WTC11 (cell line): ENCODE measurements at regions not wholly inside any gene's neighbourhood (a gene's known extent, or its start where the extent isn't known, plus 50 kb on each side); places are given as distances from the start of the nearest gene placed in this dataset.

ENCODE experiments used
- CBFB ChIP-seq: sonication (generic); formaldehyde crosslinking; IDR thresholded peaks from 2 replicates; pipeline ENCODE4 v1.8.1; 2022; ENCODE audit warnings: mild to moderate bottlenecking, low read depth, missing genetic modification reagents
- FOXK1 ChIP-seq: sonication (generic); formaldehyde crosslinking; IDR thresholded peaks from 2 replicates; pipeline ENCODE4 v1.8.0; 2022; ENCODE audit warnings: mild to moderate bottlenecking, moderate library complexity, missing genetic modification reagents
- JUN ChIP-seq: sonication (generic); formaldehyde crosslinking; IDR thresholded peaks from 2 replicates; pipeline ENCODE4 v1.8.0; 2023; ENCODE audit warnings: mild to moderate bottlenecking, missing genetic modification reagents
- KAT7 ChIP-seq: sonication (generic); formaldehyde crosslinking; IDR thresholded peaks from 2 replicates; pipeline ENCODE4 v1.8.1; 2023; ENCODE audit warnings: missing genetic modification reagents, mild to moderate bottlenecking, borderline replicate concordance
- MYBL2 ChIP-seq: sonication (generic); formaldehyde crosslinking; IDR thresholded peaks from 2 replicates; pipeline ENCODE4 v1.8.1; 2023; ENCODE audit warnings: mild to moderate bottlenecking, moderate library complexity, missing genetic modification reagents
- SMAD4 ChIP-seq: sonication (generic); formaldehyde crosslinking; IDR thresholded peaks from 2 replicates; pipeline ENCODE4 v1.8.0; 2022; ENCODE audit warnings: mild to moderate bottlenecking, missing genetic modification reagents
- SOX15 ChIP-seq: fragments of 250-450 bp; sonication (Bioruptor Pico); IDR thresholded peaks from 2 replicates; pipeline ENCODE4 v1.9.0; 2021; ENCODE audit warnings: mild to moderate bottlenecking
- ZNF121 ChIP-seq: sonication (generic); formaldehyde crosslinking; IDR thresholded peaks from 2 replicates; pipeline ENCODE4 v1.8.0; 2023; ENCODE audit warnings: missing genetic modification reagents
- TF ChIP-seq, protein P1 (sequence below): fragments of 200-600 bp; IDR thresholded peaks from 2 replicates; pipeline ENCODE4 v1.8.0; 2022; ENCODE audit warnings: antibody characterized with exemption
- TF ChIP-seq, protein P2 (sequence below): sonication (generic); formaldehyde crosslinking; IDR thresholded peaks from 2 replicates; pipeline ENCODE4 v1.8.1; 2023; ENCODE audit warnings: mild to moderate bottlenecking, missing genetic modification reagents
- TF ChIP-seq, protein P3 (sequence below): sonication (generic); formaldehyde crosslinking; IDR thresholded peaks from 2 replicates; pipeline ENCODE4 v1.8.1; 2023; ENCODE audit warnings: mild to moderate bottlenecking, missing genetic modification reagents, borderline replicate concordance
- TF ChIP-seq, protein P4 (sequence below): sonication (generic); formaldehyde crosslinking; IDR thresholded peaks from 2 replicates; pipeline ENCODE4 v1.8.0; 2022; ENCODE audit warnings: mild to moderate bottlenecking, missing genetic modification reagents
- TF ChIP-seq, protein P5 (sequence below): sonication (generic); formaldehyde crosslinking; IDR thresholded peaks from 2 replicates; pipeline ENCODE4 v1.8.1; 2023; ENCODE audit warnings: mild to moderate bottlenecking, missing genetic modification reagents, moderate library complexity
- TF ChIP-seq, protein P6 (sequence below): sonication (generic); formaldehyde crosslinking; IDR thresholded peaks from 2 replicates; pipeline ENCODE4 v1.8.1; 2023; ENCODE audit warnings: mild to moderate bottlenecking, missing genetic modification reagents, moderate library complexity

DNA sequence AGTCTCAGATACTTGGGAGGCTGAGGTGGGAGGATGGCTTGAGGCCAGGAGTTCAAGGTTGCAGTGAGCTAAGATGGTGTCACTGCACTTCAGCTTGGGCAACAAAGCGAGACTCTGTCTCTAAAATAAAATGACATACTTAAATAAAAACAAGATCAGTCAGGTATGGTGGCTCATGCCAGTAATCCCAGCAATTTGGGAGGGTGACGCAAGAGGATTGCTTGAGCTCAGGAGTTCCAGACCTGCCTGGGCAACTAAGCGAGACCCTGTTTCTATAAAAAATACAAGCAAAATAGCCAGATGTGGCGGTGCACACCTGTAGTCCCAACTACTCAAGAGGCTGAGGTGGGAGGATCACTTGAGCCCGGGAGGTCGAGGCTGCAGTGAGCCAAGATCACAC, 149.6 kb downstream of the ZFP64 start:
- TF ChIP-seq, protein P1, sequence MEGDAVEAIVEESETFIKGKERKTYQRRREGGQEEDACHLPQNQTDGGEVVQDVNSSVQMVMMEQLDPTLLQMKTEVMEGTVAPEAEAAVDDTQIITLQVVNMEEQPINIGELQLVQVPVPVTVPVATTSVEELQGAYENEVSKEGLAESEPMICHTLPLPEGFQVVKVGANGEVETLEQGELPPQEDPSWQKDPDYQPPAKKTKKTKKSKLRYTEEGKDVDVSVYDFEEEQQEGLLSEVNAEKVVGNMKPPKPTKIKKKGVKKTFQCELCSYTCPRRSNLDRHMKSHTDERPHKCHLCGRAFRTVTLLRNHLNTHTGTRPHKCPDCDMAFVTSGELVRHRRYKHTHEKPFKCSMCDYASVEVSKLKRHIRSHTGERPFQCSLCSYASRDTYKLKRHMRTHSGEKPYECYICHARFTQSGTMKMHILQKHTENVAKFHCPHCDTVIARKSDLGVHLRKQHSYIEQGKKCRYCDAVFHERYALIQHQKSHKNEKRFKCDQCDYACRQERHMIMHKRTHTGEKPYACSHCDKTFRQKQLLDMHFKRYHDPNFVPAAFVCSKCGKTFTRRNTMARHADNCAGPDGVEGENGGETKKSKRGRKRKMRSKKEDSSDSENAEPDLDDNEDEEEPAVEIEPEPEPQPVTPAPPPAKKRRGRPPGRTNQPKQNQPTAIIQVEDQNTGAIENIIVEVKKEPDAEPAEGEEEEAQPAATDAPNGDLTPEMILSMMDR, result no peak
- TF ChIP-seq, protein P2, sequence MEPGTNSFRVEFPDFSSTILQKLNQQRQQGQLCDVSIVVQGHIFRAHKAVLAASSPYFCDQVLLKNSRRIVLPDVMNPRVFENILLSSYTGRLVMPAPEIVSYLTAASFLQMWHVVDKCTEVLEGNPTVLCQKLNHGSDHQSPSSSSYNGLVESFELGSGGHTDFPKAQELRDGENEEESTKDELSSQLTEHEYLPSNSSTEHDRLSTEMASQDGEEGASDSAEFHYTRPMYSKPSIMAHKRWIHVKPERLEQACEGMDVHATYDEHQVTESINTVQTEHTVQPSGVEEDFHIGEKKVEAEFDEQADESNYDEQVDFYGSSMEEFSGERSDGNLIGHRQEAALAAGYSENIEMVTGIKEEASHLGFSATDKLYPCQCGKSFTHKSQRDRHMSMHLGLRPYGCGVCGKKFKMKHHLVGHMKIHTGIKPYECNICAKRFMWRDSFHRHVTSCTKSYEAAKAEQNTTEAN, result no peak
- TF ChIP-seq, protein P3, sequence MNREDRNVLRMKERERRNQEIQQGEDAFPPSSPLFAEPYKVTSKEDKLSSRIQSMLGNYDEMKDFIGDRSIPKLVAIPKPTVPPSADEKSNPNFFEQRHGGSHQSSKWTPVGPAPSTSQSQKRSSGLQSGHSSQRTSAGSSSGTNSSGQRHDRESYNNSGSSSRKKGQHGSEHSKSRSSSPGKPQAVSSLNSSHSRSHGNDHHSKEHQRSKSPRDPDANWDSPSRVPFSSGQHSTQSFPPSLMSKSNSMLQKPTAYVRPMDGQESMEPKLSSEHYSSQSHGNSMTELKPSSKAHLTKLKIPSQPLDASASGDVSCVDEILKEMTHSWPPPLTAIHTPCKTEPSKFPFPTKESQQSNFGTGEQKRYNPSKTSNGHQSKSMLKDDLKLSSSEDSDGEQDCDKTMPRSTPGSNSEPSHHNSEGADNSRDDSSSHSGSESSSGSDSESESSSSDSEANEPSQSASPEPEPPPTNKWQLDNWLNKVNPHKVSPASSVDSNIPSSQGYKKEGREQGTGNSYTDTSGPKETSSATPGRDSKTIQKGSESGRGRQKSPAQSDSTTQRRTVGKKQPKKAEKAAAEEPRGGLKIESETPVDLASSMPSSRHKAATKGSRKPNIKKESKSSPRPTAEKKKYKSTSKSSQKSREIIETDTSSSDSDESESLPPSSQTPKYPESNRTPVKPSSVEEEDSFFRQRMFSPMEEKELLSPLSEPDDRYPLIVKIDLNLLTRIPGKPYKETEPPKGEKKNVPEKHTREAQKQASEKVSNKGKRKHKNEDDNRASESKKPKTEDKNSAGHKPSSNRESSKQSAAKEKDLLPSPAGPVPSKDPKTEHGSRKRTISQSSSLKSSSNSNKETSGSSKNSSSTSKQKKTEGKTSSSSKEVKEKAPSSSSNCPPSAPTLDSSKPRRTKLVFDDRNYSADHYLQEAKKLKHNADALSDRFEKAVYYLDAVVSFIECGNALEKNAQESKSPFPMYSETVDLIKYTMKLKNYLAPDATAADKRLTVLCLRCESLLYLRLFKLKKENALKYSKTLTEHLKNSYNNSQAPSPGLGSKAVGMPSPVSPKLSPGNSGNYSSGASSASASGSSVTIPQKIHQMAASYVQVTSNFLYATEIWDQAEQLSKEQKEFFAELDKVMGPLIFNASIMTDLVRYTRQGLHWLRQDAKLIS, result no peak
- TF ChIP-seq KAT7 (CRISPR knock-in tag) (no peak), ZNF121 (CRISPR knock-in tag) (no peak), CBFB (CRISPR knock-in tag) (no peak), SOX15 (CRISPR knock-in tag) (no peak), SMAD4 (CRISPR knock-in tag) (no peak), FOXK1 (CRISPR knock-in tag) (no peak), JUN (no peak), MYBL2 (CRISPR knock-in tag) (no peak)
- TF ChIP-seq, protein P4, sequence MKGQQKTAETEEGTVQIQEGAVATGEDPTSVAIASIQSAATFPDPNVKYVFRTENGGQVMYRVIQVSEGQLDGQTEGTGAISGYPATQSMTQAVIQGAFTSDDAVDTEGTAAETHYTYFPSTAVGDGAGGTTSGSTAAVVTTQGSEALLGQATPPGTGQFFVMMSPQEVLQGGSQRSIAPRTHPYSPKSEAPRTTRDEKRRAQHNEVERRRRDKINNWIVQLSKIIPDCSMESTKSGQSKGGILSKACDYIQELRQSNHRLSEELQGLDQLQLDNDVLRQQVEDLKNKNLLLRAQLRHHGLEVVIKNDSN (CRISPR knock-in tag), result no peak
- TF ChIP-seq, protein P5, sequence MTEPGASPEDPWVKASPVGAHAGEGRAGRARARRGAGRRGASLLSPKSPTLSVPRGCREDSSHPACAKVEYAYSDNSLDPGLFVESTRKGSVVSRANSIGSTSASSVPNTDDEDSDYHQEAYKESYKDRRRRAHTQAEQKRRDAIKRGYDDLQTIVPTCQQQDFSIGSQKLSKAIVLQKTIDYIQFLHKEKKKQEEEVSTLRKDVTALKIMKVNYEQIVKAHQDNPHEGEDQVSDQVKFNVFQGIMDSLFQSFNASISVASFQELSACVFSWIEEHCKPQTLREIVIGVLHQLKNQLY, result no peak
- TF ChIP-seq, protein P6, sequence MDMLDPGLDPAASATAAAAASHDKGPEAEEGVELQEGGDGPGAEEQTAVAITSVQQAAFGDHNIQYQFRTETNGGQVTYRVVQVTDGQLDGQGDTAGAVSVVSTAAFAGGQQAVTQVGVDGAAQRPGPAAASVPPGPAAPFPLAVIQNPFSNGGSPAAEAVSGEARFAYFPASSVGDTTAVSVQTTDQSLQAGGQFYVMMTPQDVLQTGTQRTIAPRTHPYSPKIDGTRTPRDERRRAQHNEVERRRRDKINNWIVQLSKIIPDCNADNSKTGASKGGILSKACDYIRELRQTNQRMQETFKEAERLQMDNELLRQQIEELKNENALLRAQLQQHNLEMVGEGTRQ (CRISPR knock-in tag), result no peak
